SK-N-DZ (cell line): ENCODE measurements at regions not wholly inside any gene's neighbourhood (a gene's known extent, or its start where the extent isn't known, plus 50 kb on each side); places are given as distances from the start of the nearest gene placed in this dataset.
"Not testable (repeated sequence)": the region's sequence is repeated elsewhere in the genome, so short reads cannot be mapped to it uniquely, and the experiment has no call there.

Experiments
- DNase-seq: peaks from one replicate; pipeline ENCODE4 v3.0.0-alpha.2; 2015; ENCODE audit warnings: low spot score

DNA sequence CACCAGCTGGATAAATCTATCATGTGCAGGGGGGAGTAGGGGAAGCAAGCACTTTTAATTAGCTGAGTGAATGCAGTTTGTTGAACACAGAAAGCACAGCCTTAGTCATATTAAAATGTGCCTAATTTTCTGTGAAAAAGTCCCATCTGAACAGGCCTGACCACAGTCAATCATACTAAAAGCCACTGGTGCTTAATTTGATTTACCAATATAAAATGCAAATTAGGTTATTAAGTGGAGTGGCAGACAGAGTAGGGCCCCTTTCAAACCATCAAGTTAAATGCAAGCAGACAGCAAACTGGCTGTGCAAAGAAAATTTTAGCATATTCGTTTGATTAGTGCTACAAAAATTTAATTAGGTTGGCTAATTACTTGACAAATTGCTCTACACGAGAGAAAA, 176.1 kb downstream of the ISL1 start:
- peak; percentile 98 for DNase-seq

DNA sequence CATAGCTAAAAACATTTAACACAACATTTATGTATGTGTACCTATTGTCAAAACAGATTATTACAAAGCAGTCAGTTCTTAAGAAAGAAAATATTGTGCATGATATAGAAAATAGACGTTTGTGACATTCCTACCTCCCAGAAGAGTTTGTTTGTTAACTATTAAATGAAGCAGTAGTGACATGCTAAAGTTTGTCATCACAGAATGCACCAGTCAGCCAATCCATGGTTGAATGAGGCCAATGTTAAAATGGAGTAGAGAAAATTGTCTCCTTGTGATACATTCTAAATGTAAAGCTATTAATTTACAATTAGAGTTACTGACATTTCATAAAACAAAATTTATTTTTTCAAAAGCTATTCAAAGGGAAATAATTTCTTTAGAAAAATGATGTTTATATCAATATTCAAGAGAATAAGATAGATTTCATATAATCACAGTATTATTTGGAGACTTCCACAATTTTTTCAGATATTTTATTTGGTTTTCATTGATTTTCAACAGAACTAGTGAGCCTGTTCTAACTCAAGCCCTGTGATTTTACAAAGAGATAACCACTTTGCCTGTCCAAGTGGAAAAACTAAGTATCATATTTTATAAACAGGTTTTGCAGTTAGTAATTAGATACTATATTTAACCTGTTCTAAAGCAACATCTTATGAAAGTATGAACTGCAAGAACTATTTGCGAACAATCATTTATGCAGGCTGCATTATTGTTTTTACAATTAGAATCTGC, 176.8 kb downstream of the ISL1 start:
- DNase-seq = peak; percentile 95

DNA sequence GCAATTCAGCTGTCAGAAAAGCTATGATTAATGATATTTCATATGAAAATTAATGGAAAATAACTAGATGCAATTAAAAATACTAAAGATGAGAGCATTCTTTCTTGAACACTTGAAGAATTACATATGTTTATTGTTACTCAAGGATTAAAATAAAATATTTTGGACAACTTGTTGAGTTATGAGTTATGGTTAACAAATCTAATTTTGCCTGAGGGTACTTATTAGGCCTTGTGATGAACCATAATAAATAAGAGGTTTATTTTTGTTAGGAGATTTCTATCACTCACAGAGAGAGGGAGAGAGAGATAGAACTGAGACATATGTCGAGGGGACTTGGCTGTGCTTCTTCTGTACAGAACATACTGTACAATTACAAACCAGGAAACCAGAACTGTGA, 183.7 kb downstream of the ISL1 start:
- DNase-seq = no peak

DNA sequence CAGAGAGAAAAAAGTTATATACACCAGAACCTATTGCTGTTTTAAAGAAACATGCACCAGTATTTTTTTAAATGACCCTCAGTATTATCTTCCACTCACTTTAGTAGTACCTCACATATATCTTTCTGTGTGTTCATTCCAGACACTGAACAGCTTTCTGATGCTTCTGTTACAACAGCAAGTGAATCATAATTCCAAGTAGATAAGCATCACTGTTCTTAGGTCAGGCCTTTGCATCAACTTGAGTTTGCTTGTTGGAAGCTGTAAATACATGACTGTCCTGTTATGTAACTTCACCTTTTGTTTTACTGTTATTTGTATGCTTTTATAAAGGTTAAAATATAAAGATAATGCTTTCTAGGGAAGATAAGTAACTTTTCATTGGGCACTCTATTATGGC, 184.4 kb downstream of the ISL1 start:
- peak; percentile 84 for DNase-seq

DNA sequence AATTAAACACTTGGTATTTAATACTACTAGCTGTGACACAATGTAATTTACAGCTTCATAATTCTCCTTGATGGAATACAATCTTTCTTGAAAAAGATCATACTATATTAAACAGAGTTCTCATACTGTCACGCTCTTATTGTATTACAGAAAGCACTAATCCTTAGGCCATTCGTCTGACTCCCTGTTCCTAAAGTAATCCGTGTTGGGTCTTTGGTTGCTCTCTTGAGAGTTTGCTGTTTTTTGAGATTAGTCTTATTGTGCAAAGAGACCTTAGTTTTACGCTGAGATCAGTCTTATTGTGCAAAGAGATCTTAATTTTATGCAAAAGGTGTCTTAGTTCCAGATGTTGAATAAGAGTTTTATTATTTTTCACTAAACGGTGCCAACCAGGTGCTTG, 190.6 kb downstream of the ISL1 start:
- no peak for DNase-seq

DNA sequence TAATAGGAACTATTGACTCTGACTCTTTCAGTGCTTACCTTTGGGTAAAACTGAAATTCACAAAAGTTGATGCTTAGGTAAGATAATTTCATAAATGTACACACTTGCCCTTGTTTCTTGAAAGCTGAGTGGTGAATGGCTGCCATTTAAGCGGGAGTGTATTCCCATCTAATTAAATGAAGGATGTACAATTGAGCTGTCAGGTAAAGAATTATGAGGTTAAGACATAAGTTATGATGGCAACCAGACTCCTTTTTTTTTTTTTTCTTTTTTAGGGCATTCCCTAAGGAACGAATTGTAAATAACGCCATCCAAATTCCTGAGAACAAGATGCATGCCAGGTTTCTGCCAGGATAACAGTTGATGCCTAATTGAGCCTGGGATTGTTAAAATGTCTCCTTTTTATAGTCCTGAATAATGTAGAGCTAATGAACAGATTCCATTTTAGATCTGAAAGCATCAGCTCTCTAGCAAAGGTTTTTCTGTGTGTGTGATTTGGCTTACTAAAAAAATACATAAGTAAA, 199.7 kb downstream of the ISL1 start:
- DNase-seq = peak; percentile 96

- DNase-seq = no peak
Measured at GRCh38 chr5:51598026-51598425, 214.8 kb downstream of the ISL1 start.

DNA sequence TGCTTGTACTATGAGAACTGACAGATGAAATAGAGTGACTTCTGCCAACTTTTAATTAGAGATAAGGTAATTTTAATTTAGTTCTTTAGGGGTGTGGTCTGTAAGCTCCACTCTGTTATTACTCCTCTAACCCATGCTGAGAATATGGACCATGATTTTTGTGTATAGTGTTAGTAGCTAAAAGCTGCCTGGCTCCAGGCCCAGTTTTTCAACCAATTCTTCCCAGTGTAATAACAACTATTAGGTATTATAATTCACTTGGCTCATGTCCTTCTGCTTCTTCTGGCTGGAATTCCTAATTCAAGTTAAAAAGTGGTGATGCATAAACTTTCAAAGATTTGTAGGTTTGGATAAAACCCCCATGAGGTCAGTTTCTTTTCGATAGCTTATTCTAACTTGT, 216.3 kb downstream of the ISL1 start:
- DNase-seq = no peak

GRCh38 chr5:51604324-51604723, 221.1 kb downstream of the ISL1 start:
- DNase-seq = no peak

DNA sequence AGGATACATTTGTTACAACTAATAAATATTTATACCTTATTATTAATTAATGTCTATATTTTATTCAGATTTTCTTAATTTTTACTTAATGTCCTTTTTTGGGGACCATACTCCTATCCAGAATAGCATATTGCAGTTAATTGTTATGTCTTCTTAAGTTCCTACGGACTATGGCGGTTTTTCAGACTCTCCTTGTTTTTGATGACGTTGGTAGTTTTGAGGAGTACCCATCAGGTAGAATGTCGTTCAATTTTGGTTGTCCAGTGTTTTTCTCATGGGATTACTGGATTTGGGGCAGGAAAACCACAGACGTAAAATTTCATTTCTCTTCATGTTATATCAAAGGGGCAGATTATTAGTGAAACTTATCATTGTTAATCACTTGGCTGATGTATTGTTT, 223.7 kb downstream of the ISL1 start:
- DNase-seq = no peak

GRCh38 chr5:51618234-51618633, 235.0 kb downstream of the ISL1 start:
- DNase-seq = no peak

GRCh38 chr5:51621156-51621555, 237.9 kb downstream of the ISL1 start:
- DNase-seq = no peak

- no peak for DNase-seq
Measured at GRCh38 chr5:51622161-51622790, 239.0 kb downstream of the ISL1 start.

DNA sequence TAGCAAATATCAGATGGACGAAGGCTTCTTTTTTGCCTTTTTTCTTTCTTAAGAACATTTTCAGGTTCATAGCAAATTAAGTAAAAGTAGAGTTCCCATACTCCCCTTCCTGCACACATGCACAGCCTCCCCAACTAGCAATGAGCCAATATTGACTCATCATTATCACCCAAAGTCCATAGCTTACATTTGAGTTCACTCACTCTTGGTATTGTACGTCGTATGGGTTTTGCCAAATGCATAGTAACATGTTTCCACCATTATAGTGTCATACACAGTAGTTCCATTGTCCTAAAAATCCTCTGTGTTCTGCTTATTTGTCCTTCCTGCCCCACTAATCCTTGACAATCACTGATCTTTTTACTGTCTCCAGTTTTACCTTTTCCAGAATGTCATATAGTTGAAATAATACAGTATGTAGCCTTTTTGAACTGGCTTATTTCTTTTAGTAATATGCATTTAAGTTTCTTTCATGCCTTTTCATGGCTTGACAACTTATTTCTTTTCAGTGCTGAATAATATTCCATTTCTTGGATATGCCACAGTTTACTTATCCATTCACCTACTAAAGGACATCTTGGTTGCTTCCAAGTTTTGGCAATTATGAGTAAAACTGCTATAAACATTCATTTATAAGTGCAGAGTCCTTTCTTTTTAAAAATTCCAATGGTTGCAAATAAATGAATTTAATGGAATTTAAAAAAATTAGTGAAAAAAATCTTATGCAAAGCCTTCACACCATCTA, 242.1 kb downstream of the ISL1 start:
- DNase-seq = no peak

DNA sequence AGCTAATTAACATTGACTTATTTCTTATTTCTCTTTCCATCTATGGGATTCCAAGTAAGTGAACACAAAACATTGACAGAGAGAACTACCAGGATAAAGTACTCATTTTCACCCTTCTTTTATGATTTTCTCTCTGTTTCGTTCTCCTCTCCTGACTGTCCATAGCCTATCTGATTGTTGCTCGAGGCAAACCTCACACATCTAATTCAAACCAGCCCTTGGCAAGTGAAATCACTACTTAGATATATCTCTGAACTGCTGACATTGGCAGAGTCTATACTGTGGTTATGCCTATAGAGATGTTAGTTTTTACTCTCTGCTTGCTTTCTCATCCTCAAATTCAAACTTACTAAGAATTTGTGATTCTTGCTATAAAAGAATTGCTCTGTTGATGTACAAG, 248.8 kb downstream of the ISL1 start:
- DNase-seq = no peak

DNA sequence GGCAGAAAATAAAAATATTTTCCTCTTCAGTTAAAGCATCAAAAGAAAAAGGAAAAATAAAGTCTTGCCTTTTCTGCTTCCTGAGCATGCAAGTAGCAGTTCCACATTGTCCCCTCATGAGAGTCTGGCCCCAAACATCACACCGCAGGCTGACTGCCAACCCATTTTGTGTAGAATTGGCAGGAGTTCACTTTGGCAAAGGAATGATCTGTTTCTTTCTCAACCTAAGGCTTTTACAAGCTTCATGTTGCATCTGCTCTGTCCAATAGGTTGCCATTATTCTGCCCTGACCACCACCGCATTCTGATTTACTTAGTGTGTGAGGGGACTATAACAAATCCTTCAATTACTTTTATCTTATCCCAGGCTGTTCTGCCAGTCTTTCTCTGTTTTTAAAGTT, 249.5 kb downstream of the ISL1 start:
- DNase-seq = no peak

GRCh38 chr5:51636973-51637372, 253.7 kb downstream of the ISL1 start:
- DNase-seq = not testable (repeated sequence)

DNA sequence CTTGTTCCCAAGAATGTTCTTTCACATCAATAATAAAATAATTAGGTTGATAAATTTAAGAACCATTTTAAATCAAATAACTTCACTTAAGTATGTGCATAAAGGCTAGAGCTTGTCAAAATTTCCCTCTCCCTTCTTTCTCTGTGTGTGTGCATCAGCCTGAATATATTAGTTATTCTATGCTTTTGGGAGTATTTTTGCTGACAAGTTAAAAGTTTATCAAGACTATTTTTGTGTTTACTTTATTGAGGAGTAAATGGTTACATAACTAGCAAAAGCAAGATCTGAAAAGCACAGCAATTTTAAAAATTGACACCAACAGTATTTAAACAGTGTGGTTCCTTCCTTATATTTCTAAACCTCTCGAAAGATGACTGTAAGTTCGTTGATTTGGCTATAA, 261.7 kb downstream of the ISL1 start:
- DNase-seq = no peak

- no peak for DNase-seq
Measured at GRCh38 chr5:51646482-51646881, 263.2 kb downstream of the ISL1 start.

GRCh38 chr5:51650824-51651223, 267.6 kb downstream of the ISL1 start:
- DNase-seq = no peak

- no peak for DNase-seq
Measured at GRCh38 chr5:51651476-51651875, 268.2 kb downstream of the ISL1 start.

- no peak for DNase-seq
Measured at GRCh38 chr5:51651889-51652288, 268.6 kb downstream of the ISL1 start.

- no peak for DNase-seq
Measured at GRCh38 chr5:51652980-51653379, 269.7 kb downstream of the ISL1 start.
